AG08395 (cell line): ENCODE measurements at regions not wholly inside any gene's neighbourhood (a gene's known extent, or its start where the extent isn't known, plus 50 kb on each side); places are given as distances from the start of the nearest gene placed in this dataset.

Experiments used
- DNase-seq: peaks from one replicate; pipeline ENCODE4 v3.0.0; 2012; ENCODE audit warnings: mixed read lengths, low spot score

DNA sequence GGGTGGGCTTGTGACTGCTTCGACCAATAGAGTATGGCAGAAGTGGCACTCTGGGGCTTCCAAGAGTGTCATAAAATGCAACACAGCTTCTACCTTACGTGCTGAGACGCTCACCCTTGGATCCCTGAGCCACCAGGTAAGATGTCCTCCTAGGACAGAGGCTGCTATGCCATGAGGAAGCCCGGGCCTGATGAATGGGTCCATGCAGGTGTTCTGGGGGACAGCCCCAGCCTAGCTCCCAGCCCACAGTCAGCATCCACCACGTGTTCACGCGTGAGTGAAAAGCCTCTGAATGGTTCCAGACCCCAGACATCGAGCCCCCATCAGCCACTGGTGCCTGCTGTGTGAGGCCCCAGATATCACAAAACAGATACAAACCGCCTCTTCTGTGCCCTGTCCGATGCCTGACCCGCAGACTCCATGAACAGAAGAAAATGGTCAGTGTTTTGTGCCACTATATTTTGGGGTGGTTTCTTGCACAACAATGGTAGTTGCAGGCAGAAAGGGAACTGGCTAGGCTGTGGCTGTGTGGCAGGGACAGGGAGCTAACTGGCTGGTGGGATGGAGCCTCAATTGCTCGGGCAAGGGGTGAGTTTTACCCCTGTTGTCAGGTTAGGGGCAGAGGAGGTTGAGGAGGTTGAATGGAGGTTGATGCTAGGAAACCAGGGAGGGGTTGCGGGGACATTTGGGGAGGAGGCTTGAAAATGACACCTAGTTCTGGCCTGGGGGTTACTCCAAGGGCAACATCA is 92.2 kb downstream of the LINGO1 start:
- DNase-seq = no peak

DNA sequence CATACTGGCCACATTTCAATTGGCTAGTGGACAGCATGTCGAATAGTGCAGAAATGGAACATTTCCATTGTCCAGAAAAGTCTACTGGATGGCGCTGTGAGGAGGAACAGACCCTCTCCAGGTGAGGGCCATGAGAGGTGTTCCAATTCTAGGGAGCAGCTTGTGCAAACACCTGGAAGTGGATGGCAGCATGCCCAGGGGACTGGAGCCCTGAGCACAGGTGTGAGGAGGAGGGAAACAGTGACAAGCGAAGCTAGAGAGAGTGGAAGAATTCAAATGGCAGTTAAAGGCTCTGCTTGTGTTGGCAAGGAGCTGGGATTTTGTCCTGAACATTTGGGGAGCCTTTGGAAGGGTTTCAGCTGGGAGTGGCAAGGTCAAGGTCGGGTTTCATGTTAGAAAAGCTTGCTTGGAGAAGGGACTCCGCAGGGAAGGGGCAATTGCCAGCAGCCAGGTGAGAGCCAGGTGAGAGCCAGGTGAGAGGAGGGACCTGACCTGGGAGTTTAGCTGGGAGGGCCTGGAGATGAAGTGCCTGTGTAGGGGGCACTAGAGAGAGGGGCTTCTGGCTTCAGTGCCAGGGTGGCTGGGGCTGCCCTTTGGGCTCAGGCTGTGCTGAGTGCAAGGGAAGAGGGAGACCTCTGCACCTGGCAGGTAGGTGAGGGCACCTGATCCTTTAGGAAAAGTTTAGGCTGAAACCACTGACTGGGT is 93.8 kb downstream of the LINGO1 start:
- DNase-seq = no peak

DNA sequence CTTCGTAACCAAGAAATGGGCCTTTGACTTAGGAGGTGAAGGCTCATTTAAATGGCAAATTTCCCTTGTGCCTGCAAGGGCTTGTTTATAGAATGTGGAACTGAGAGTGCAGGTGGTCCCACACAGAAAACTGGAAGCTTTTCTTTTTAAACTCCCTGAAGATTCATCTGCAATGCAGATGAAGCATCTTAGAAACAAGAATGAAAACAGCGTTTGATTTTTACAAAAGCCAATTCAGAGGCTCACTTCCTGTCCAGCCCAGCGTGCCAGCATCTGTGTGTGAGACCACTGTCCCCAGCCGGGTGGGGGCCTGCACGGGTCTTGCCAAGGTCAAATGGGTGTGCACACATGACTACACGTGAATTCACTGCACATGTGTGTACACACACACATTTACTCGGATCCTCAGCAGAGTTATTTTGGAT is 94.7 kb downstream of the LINGO1 start:
- DNase-seq = no peak

DNA sequence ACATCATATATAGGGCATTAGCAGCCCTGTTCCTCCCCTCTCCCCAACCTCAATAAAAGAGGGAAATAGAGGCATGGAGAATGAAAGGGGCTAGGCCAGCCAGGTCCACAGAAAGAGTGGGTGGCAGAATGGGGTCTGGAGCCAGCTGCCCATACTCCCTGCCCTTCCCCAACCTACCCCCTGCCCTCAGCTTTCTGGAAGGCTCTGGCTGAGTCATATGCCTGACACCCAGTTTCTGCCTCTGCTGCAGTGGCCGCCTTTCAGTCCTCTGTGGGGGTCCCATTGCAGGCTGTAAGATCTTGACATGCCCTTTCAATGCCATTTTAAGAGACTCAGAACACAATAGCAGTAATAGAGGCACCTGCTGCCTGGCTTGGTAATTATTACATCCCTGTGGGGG is 95.7 kb downstream of the LINGO1 start:
- no peak for DNase-seq

DNA sequence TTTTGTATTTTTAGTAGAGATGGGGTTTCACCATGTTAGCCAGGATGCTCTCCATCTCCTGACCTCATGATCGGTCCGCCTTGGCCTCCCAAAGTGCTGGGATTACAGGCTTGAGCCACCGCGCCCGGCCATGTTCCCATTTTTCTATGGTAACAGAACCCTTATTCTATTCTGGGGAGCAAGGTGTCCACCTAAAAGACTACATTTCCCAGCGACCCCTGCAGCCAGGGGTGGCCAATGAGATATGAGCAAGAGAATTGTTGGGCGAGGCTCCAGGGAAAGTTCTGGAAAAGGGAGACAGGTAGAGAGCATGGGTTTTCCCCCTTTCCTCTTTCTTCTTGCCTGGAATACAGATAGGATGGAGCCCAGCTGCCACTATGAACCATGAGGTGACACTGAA is 96.9 kb downstream of the LINGO1 start:
- no peak for DNase-seq
